ENCODE measurements at regions not wholly inside any gene's neighbourhood (a gene's known extent, or its start where the extent isn't known, plus 50 kb on each side); places are given as distances from the start of the nearest gene placed in this dataset.

- no peak for TF ChIP-seq POLR2AphosphoS5 (IDR thresholded peaks at IDR 0.05; ENCODE audit: borderline replicate concordance, low read depth, low read length)
- TF ChIP-seq EZH2 (IDR thresholded peaks at IDR 0.05), result no peak
- TF ChIP-seq FOXP2 (optimal IDR thresholded peaks at IDR 0.05; ENCODE audit: control extremely low read depth, extremely low read length, insufficient read depth), result no peak
Measured at GRCh38 chr4:27100713-27101112, 240.1 kb downstream of the STIM2 start.
